Cardiac septum (tissue), 1 donor: ENCODE measurements at regions not wholly inside any gene's neighbourhood (a gene's known extent, or its start where the extent isn't known, plus 50 kb on each side); places are given as distances from the start of the nearest gene placed in this dataset.

Experiments used
- DNase-seq: peaks from one replicate; pipeline ENCODE4 v3.0.0-alpha.2; 2020; ENCODE audit warnings: low spot score
- intact Hi-C: fragments of 100-400 bp; cut with DNase I; formaldehyde crosslinking; loops from one replicate; pipeline ENCODE4 v1.14.0; 2022
- donor health status: DM: no; HTN: no; CAD: no.

DNA sequence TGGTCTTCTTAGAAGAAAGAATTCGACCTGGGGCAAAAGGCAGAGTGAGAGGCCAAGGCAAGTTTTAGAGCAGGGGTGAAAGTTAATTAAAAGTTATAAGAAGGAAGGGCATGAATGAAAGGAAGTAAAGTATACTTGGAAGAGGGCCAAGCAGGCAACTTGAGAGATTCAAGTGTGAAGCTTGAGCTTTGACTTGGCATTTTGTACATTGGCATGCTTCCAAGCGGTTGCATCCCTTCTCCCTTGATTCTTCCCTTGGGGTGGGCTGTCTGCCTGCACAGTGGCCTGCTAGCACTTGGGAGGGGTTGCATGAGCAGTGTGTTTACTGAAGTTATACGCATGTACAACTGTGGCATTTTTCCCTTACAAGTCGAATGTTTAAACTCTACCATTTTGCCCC, 74.8 kb upstream of the MGAT4C start:
- no peak for DNase-seq
- intact Hi-C loops = no loop called here

DNA sequence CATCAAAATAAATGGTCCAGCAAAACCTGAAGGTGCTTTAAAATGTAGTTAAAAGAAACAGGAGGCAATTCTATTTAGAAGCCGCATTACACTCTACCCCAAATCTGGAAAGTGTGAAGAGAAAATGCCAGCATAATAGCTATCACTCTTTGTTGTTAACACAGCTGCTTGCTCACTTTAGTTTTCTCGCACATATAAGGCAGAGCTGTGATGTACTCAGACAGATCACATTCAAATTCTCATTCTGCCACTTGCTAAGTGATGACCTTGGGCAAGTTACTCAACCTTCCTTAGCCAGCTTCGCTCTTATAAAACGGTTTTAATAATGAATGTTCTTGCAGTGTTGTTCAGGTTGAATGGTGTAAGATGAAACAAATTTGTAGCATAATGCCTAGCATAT, 56.0 kb upstream of the MGAT4C start:
- intact Hi-C loops = no loop called here
- no peak for DNase-seq
